ENCODE measurements at regions not wholly inside any gene's neighbourhood (a gene's known extent, or its start where the extent isn't known, plus 50 kb on each side); places are given as distances from the start of the nearest gene placed in this dataset.
"Not testable (repeated sequence)": the region's sequence is repeated elsewhere in the genome, so short reads cannot be mapped to it uniquely, and the experiment has no call there.

DNA sequence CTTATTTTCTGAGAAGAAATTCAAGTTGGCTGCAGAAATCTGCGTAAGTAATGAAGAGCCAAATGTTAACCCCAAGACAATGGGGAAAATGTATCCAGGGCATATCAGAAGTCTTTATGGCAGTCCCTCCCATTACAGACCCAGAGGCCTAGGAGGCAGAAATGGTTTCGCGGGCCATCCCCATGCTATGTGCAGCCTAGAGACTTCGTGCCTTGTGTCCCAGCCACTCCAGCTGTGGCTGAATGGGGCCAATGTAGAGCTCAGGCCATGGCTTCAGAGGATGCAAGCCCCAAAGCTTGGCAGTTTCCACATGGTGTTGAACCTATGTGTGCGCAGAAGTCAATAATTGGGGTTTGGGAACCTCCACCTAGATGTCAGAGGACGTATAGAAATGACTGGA is 131.9 kb downstream of the GPR37 start:
- Histone ChIP-seq H3K4me3 (ENCODE audit: low read depth in 1 of 2, low read length in 2 of 2) (no peak overlapping the region), H3K4me1 (ENCODE audit: insufficient read depth, low read length) (no peaks in the 10 kb centered on the region), H3K36me3 (ENCODE audit: insufficient read depth, low read length) (no peaks in the 10 kb centered on the region), H4K20me1 (ENCODE audit: insufficient read depth, low read length) (no peaks in the 10 kb centered on the region), H3K27ac (ENCODE audit: low read length) (no peak overlapping the region), H3K9ac (ENCODE audit: low read depth, low read length) (no peak overlapping the region), H3K27me3 (ENCODE audit: insufficient read depth, low read length, poor library complexity) (no peaks in the 10 kb centered on the region), H3K9me3 (ENCODE audit: insufficient read depth, low read length, severe bottlenecking) (no peaks in the 10 kb centered on the region), H3K79me2 (ENCODE audit: insufficient read depth, low read length) (no peaks in the 10 kb centered on the region), H2AFZ (ENCODE audit: low read depth, low read length) (no peak overlapping the region), H3K4me2 (ENCODE audit: insufficient read depth, low read length) (no peak overlapping the region)
- ATAC-seq (ENCODE audit: insufficient read depth, low read depth) (no peak), DNase-seq (no peak)
- TF ChIP-seq EZH2 (IDR thresholded peaks at IDR 0.05; ENCODE audit: borderline replicate concordance, low read depth, low read length, severe bottlenecking): no peak
- TF ChIP-seq, protein P1, sequence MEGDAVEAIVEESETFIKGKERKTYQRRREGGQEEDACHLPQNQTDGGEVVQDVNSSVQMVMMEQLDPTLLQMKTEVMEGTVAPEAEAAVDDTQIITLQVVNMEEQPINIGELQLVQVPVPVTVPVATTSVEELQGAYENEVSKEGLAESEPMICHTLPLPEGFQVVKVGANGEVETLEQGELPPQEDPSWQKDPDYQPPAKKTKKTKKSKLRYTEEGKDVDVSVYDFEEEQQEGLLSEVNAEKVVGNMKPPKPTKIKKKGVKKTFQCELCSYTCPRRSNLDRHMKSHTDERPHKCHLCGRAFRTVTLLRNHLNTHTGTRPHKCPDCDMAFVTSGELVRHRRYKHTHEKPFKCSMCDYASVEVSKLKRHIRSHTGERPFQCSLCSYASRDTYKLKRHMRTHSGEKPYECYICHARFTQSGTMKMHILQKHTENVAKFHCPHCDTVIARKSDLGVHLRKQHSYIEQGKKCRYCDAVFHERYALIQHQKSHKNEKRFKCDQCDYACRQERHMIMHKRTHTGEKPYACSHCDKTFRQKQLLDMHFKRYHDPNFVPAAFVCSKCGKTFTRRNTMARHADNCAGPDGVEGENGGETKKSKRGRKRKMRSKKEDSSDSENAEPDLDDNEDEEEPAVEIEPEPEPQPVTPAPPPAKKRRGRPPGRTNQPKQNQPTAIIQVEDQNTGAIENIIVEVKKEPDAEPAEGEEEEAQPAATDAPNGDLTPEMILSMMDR (IDR thresholded peaks at IDR 0.05; ENCODE audit: borderline replicate concordance, extremely low read depth, low read length, poor library complexity, severe bottlenecking): no peak

GRCh38 chr7:124630395-124630794 is 135.2 kb downstream of the GPR37 start:
- H3K9ac ChIP-seq (ENCODE audit: low read depth, low read length): no peak overlapping the region
- no peak for ATAC-seq (ENCODE audit: insufficient read depth, low read depth)
- H3K9me3 ChIP-seq (ENCODE audit: insufficient read depth, low read length, severe bottlenecking): no peaks in the 10 kb centered on the region
- H3K27me3 ChIP-seq (ENCODE audit: insufficient read depth, low read length, poor library complexity): no peaks in the 10 kb centered on the region
- no peaks in the 10 kb centered on the region for H3K36me3 ChIP-seq (ENCODE audit: insufficient read depth, low read length)
- no peak overlapping the region for H3K4me3 ChIP-seq (ENCODE audit: low read depth in 1 of 2, low read length in 2 of 2)
- H3K4me1 ChIP-seq (ENCODE audit: insufficient read depth, low read length): no peaks in the 10 kb centered on the region
- no peak overlapping the region for H3K27ac ChIP-seq (ENCODE audit: low read length)
- H3K4me2 ChIP-seq (ENCODE audit: insufficient read depth, low read length): no peak overlapping the region
- no peaks in the 10 kb centered on the region for H3K79me2 ChIP-seq (ENCODE audit: insufficient read depth, low read length)
- no peaks in the 10 kb centered on the region for H4K20me1 ChIP-seq (ENCODE audit: insufficient read depth, low read length)
- DNase-seq: no peak
- H2AFZ ChIP-seq (ENCODE audit: low read depth, low read length): no peak overlapping the region
- TF ChIP-seq, protein P1 (IDR thresholded peaks at IDR 0.05; ENCODE audit: borderline replicate concordance, extremely low read depth, low read length, poor library complexity, severe bottlenecking): no peak
- no peak for TF ChIP-seq EZH2 (IDR thresholded peaks at IDR 0.05; ENCODE audit: borderline replicate concordance, low read depth, low read length, severe bottlenecking)

DNA sequence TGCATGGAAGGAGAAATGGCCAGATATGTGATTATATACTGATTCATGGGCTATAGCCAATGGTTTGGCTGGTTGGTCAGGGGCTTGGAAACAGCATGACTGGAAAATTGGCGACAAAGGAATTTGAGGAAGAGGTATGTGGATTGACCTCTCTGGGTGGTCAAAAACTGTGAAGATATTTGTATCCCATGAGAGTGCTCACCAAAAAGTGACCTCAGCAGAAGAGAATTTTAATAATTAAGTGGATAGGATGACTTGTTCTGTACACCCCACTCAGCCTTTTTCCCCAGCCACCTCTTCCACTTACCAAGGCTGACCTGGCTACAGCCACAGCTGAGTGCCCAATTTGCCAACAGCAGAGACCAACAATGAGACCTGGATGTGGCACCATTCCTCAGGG is 146.7 kb downstream of the GPR37 start:
- no peak overlapping the region for H3K4me3 ChIP-seq (ENCODE audit: low read depth in 1 of 2, low read length in 2 of 2)
- H3K9ac ChIP-seq (ENCODE audit: low read depth, low read length): no peak overlapping the region
- no peaks in the 10 kb centered on the region for H3K79me2 ChIP-seq (ENCODE audit: insufficient read depth, low read length)
- no peak overlapping the region for H2AFZ ChIP-seq (ENCODE audit: low read depth, low read length)
- no peaks in the 10 kb centered on the region for H4K20me1 ChIP-seq (ENCODE audit: insufficient read depth, low read length)
- no peaks in the 10 kb centered on the region for H3K36me3 ChIP-seq (ENCODE audit: insufficient read depth, low read length)
- no peak for TF ChIP-seq EZH2 (IDR thresholded peaks at IDR 0.05; ENCODE audit: borderline replicate concordance, low read depth, low read length, severe bottlenecking)
- TF ChIP-seq, protein P1 (IDR thresholded peaks at IDR 0.05; ENCODE audit: borderline replicate concordance, extremely low read depth, low read length, poor library complexity, severe bottlenecking): no peak
- H3K27ac ChIP-seq (ENCODE audit: low read length): no peak overlapping the region
- no peaks in the 10 kb centered on the region for H3K4me1 ChIP-seq (ENCODE audit: insufficient read depth, low read length)
- no peak for DNase-seq
- no peak overlapping the region for H3K4me2 ChIP-seq (ENCODE audit: insufficient read depth, low read length)
- ATAC-seq (ENCODE audit: insufficient read depth, low read depth): no peak
- H3K9me3 ChIP-seq (ENCODE audit: insufficient read depth, low read length, severe bottlenecking): no peaks in the 10 kb centered on the region
- H3K27me3 ChIP-seq (ENCODE audit: insufficient read depth, low read length, poor library complexity): no peaks in the 10 kb centered on the region

GRCh38 chr7:124618051-124618450 is 147.5 kb downstream of the GPR37 start:
- not testable (repeated sequence) for H3K9ac ChIP-seq (ENCODE audit: low read depth, low read length); H3K36me3 ChIP-seq (ENCODE audit: insufficient read depth, low read length); H3K27ac ChIP-seq (ENCODE audit: low read length); DNase-seq; H3K9me3 ChIP-seq (ENCODE audit: insufficient read depth, low read length, severe bottlenecking); H3K4me2 ChIP-seq (ENCODE audit: insufficient read depth, low read length); H3K27me3 ChIP-seq (ENCODE audit: insufficient read depth, low read length, poor library complexity); H3K4me3 ChIP-seq (ENCODE audit: low read depth in 1 of 2, low read length in 2 of 2); H4K20me1 ChIP-seq (ENCODE audit: insufficient read depth, low read length); H3K79me2 ChIP-seq (ENCODE audit: insufficient read depth, low read length); H2AFZ ChIP-seq (ENCODE audit: low read depth, low read length); ATAC-seq (ENCODE audit: insufficient read depth, low read depth); H3K4me1 ChIP-seq (ENCODE audit: insufficient read depth, low read length)
